Endothelial cell (in vitro differentiated cells): ENCODE measurements at regions not wholly inside any gene's neighbourhood (a gene's known extent, or its start where the extent isn't known, plus 50 kb on each side); places are given as distances from the start of the nearest gene placed in this dataset.

ENCODE experiments used
- DNase-seq: peaks from one replicate; pipeline ENCODE4 v3.0.0; 2021; ENCODE audit warnings: low spot score
- H3K27ac Mint-ChIP-seq: one replicate; pipeline ENCODE4 v1.8.0; 2021; ENCODE audit warnings: mixed read lengths, inconsistent platforms; ENCODE audit not compliant: unreplicated experiment
- H3K27me3 Mint-ChIP-seq: one replicate; pipeline ENCODE4 v1.8.0; 2021; ENCODE audit warnings: mild to moderate bottlenecking, moderate library complexity, mixed read lengths, inconsistent platforms; ENCODE audit not compliant: unreplicated experiment
- H3K36me3 Mint-ChIP-seq: one replicate; pipeline ENCODE4 v1.8.0; 2021; ENCODE audit warnings: mild to moderate bottlenecking, low read depth, mixed read lengths, inconsistent platforms; ENCODE audit not compliant: unreplicated experiment
- H3K4me1 Mint-ChIP-seq: one replicate; pipeline ENCODE4 v1.8.0; 2021; ENCODE audit warnings: mild to moderate bottlenecking, mixed read lengths, inconsistent platforms; ENCODE audit not compliant: unreplicated experiment
- H3K4me3 Mint-ChIP-seq: one replicate; pipeline ENCODE4 v1.8.0; 2021; ENCODE audit warnings: mild to moderate bottlenecking, mixed read lengths, inconsistent platforms; ENCODE audit not compliant: unreplicated experiment
- H3K9me3 Mint-ChIP-seq: one replicate; pipeline ENCODE4 v1.8.0; 2021; ENCODE audit warnings: mixed read lengths, inconsistent platforms; ENCODE audit not compliant: unreplicated experiment
- CTCF ChIP-seq: fragments of 200-600 bp; sonication (generic); IDR thresholded peaks from one replicate; pipeline ENCODE4 v1.5.0; 2021; ENCODE audit warnings: antibody characterized with exemption; ENCODE audit not compliant: unreplicated experiment

GRCh38 chr18:37653618-37654017 lies 88.0 kb upstream of the CELF4 start:
- H3K4me3 Mint-ChIP-seq = no peak overlapping the region

GRCh38 chr18:37649930-37650329 lies 84.3 kb upstream of the CELF4 start:
- no peak for DNase-seq
- H3K9me3 Mint-ChIP-seq = no peaks in the 10 kb centered on the region
- H3K4me3 Mint-ChIP-seq = no peak overlapping the region
- no peaks in the 10 kb centered on the region for H3K36me3 Mint-ChIP-seq
- no peak overlapping the region for H3K27ac Mint-ChIP-seq
- H3K4me1 Mint-ChIP-seq = peaks cover 4% of the 10 kb centered on the region
- no peak for TF ChIP-seq CTCF
- H3K27me3 Mint-ChIP-seq = no peaks in the 10 kb centered on the region

More at GRCh38 chr18:37653618-37654017, 88.0 kb upstream of the CELF4 start:
- peaks cover 5% of the 10 kb centered on the region for H3K4me1 Mint-ChIP-seq
- TF ChIP-seq CTCF = no peak
- no peaks in the 10 kb centered on the region for H3K36me3 Mint-ChIP-seq
- H3K27me3 Mint-ChIP-seq = no peaks in the 10 kb centered on the region
- no peak overlapping the region for H3K27ac Mint-ChIP-seq
- no peak for DNase-seq
- H3K9me3 Mint-ChIP-seq = no peaks in the 10 kb centered on the region

- Mint-ChIP-seq H3K9me3 (no peaks in the 10 kb centered on the region), H3K27ac (no peak overlapping the region), H3K36me3 (no peaks in the 10 kb centered on the region), H3K4me1 (peaks cover 4% of the 10 kb centered on the region), H3K4me3 (no peak overlapping the region), H3K27me3 (no peaks in the 10 kb centered on the region)
- no peak for TF ChIP-seq CTCF
- DNase-seq = no peak
These were observed 83.8 kb upstream of the CELF4 start for GRCh38 chr18:37649416-37649815.

- Mint-ChIP-seq H3K4me3 (no peak overlapping the region), H3K27ac (no peak overlapping the region), H3K9me3 (no peaks in the 10 kb centered on the region), H3K27me3 (peaks cover 2% of the 10 kb centered on the region), H3K4me1 (no peaks in the 10 kb centered on the region), H3K36me3 (peaks cover 3% of the 10 kb centered on the region)
- DNase-seq = no peak
- no peak for TF ChIP-seq CTCF
These were observed 76.0 kb upstream of the CELF4 start for GRCh38 chr18:37641573-37641972.

GRCh38 chr18:37640504-37640903 lies 74.9 kb upstream of the CELF4 start:
- no peak for DNase-seq
- H3K4me3 Mint-ChIP-seq = no peak overlapping the region
- no peak overlapping the region for H3K27ac Mint-ChIP-seq
- H3K9me3 Mint-ChIP-seq = no peaks in the 10 kb centered on the region
- peaks cover 2% of the 10 kb centered on the region for H3K27me3 Mint-ChIP-seq
- H3K36me3 Mint-ChIP-seq = peaks cover 3% of the 10 kb centered on the region
- no peaks in the 10 kb centered on the region for H3K4me1 Mint-ChIP-seq
- no peak for TF ChIP-seq CTCF
